ENCODE measurements at regions not wholly inside any gene's neighbourhood (a gene's known extent, or its start where the extent isn't known, plus 50 kb on each side); places are given as distances from the start of the nearest gene placed in this dataset.

DNA sequence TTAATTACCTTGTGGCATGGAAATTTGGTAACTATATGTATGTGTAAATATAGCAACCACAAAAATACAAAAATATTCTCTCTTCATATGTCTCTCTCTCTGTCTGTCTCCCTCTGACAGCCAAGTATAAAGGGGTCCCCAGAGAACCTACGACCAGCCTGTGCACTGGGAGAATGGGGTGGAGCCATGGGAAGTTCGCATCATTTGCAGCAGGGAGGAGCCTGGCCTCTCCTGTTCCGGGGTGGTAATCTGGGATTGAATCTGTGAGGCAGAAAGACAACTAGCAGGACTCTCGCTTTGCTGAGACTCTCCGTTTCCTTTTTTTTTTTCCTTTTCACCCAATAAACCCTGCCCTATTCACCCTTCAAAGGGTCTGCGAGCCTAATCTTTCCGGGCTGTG lies 1109.1 kb downstream of the HACE1 start (continued):
- no peak for TF ChIP-seq JUND (IDR thresholded peaks at IDR 0.05; ENCODE audit: low read length)
- no peak for TF ChIP-seq BACH1 (IDR thresholded peaks at IDR 0.05; ENCODE audit: low read length)
- TF ChIP-seq RBBP5 (IDR thresholded peaks at IDR 0.05; ENCODE audit: borderline replicate concordance, low read depth, low read length), result no peak
- TF ChIP-seq, protein P1, sequence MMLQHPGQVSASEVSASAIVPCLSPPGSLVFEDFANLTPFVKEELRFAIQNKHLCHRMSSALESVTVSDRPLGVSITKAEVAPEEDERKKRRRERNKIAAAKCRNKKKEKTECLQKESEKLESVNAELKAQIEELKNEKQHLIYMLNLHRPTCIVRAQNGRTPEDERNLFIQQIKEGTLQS (IDR thresholded peaks at IDR 0.05; ENCODE audit: insufficient read depth, low read depth, low read length), result no peak
- TF ChIP-seq PHF8 (conservative IDR thresholded peaks at IDR 0.05; ENCODE audit: low read depth, low read length), result no peak
- TF ChIP-seq RAD21 (IDR thresholded peaks at IDR 0.05 in 1 of 2, conservative IDR thresholded peaks at IDR 0.05 in 1 of 2; ENCODE audit: low read depth in 2 of 2, low read length in 2 of 2), result no peak
- TF ChIP-seq SIX5 (IDR thresholded peaks at IDR 0.05; ENCODE audit: low read depth, low read length), result no peak
- no peak for TF ChIP-seq TAF7 (optimal IDR thresholded peaks at IDR 0.05; ENCODE audit: borderline replicate concordance, low read depth, low read length)

All from H1 (cell line).